ENCODE measurements at regions not wholly inside any gene's neighbourhood (a gene's known extent, or its start where the extent isn't known, plus 50 kb on each side); places are given as distances from the start of the nearest gene placed in this dataset.
"Not testable (repeated sequence)": the region's sequence is repeated elsewhere in the genome, so short reads cannot be mapped to it uniquely, and the experiment has no call there.

GRCh38 chr14:105581551-105582341 is 55.4 kb downstream of the TMEM121 start:
- Histone ChIP-seq H2BK120ac (ENCODE audit: insufficient read depth, low read length, poor library complexity) (no peak overlapping the region), H4K8ac (ENCODE audit: low read depth, low read length) (no peak overlapping the region), H2BK5ac (ENCODE audit: low read depth, low read length, poor library complexity) (no peak overlapping the region), H3K9me3 (ENCODE audit: insufficient read depth, low read depth, low read length) (peaks cover 22% of the 10 kb centered on the region), H2AFZ (ENCODE audit: insufficient read depth, low read length, poor library complexity) (no peak overlapping the region), H3K18ac (ENCODE audit: low read length) (no peak overlapping the region), H3K4me1 (ENCODE audit: control insufficient read depth in 1 of 2, insufficient read depth in 2 of 2, low read length in 2 of 2) (no peaks in the 10 kb centered on the region), H3K27ac (ENCODE audit: low read depth, low read length) (no peak overlapping the region), H3K9ac (ENCODE audit: low read length) (no peak overlapping the region), H4K12ac (ENCODE audit: low read depth, low read length) (no peak overlapping the region), H3K36me3 (ENCODE audit: control insufficient read depth in 1 of 2, insufficient read depth in 2 of 2, low read length in 2 of 2) (no peaks in the 10 kb centered on the region), H3K4me3 (ENCODE audit: low read depth, low read length) (no peak overlapping the region), H3K79me2 (ENCODE audit: control insufficient read depth, insufficient read depth, low read length, poor library complexity) (no peaks in the 10 kb centered on the region), H3K23ac (ENCODE audit: low read length) (no peak overlapping the region), H3K79me1 (ENCODE audit: low read length) (no peaks in the 10 kb centered on the region), H3K4me2 (ENCODE audit: low read length) (no peak overlapping the region), H2AK5ac (ENCODE audit: low read length) (no peak overlapping the region), H3K27me3 (ENCODE audit: insufficient read depth, low read length) (no peaks in the 10 kb centered on the region), H3K4ac (ENCODE audit: low read depth, low read length) (no peak overlapping the region), H4K91ac (ENCODE audit: low read depth, low read length) (no peak overlapping the region), H3K14ac (ENCODE audit: low read length) (no peak overlapping the region), H2BK12ac (ENCODE audit: low read length) (no peak overlapping the region)
- no CpG with 5 or more reads among the region's 15 CpGs for whole genome bisulfite sequencing (ENCODE audit: extremely low coverage, insufficient coverage, insufficient read length)
- no peak for DNase-seq

- Histone ChIP-seq H3K4me1 (ENCODE audit: control insufficient read depth in 1 of 2, insufficient read depth in 2 of 2, low read length in 2 of 2) (no peaks in the 10 kb centered on the region), H3K36me3 (ENCODE audit: control insufficient read depth in 1 of 2, insufficient read depth in 2 of 2, low read length in 2 of 2) (no peaks in the 10 kb centered on the region), H4K91ac (ENCODE audit: low read depth, low read length) (no peak overlapping the region), H3K4me2 (ENCODE audit: low read length) (no peak overlapping the region), H3K9me3 (ENCODE audit: insufficient read depth, low read depth, low read length) (peaks cover 20% of the 10 kb centered on the region), H2BK5ac (ENCODE audit: low read depth, low read length, poor library complexity) (no peak overlapping the region), H2BK120ac (ENCODE audit: insufficient read depth, low read length, poor library complexity) (no peak overlapping the region), H3K27me3 (ENCODE audit: insufficient read depth, low read length) (no peaks in the 10 kb centered on the region), H3K14ac (ENCODE audit: low read length) (no peak overlapping the region), H2BK12ac (ENCODE audit: low read length) (no peak overlapping the region), H3K18ac (ENCODE audit: low read length) (no peak overlapping the region), H4K12ac (ENCODE audit: low read depth, low read length) (no peak overlapping the region), H2AK5ac (ENCODE audit: low read length) (no peak overlapping the region), H3K23ac (ENCODE audit: low read length) (no peak overlapping the region), H4K8ac (ENCODE audit: low read depth, low read length) (no peak overlapping the region), H3K27ac (ENCODE audit: low read depth, low read length) (no peak overlapping the region), H3K9ac (ENCODE audit: low read length) (no peak overlapping the region), H3K4me3 (ENCODE audit: low read depth, low read length) (no peak overlapping the region), H3K79me2 (ENCODE audit: control insufficient read depth, insufficient read depth, low read length, poor library complexity) (no peaks in the 10 kb centered on the region), H3K4ac (ENCODE audit: low read depth, low read length) (no peak overlapping the region), H2AFZ (ENCODE audit: insufficient read depth, low read length, poor library complexity) (no peak overlapping the region), H3K79me1 (ENCODE audit: low read length) (no peaks in the 10 kb centered on the region)
- WGBS (ENCODE audit: extremely low coverage, insufficient coverage, insufficient read length) = no CpG with 5 or more reads among the region's 4 CpGs
- DNase-seq = no peak
Observed at GRCh38 chr14:105582639-105583038, 56.3 kb downstream of the TMEM121 start.

GRCh38 chr14:105583914-105584313 is 57.5 kb downstream of the TMEM121 start:
- not testable (repeated sequence) for H3K4me2 ChIP-seq (ENCODE audit: low read length); H3K27ac ChIP-seq (ENCODE audit: low read depth, low read length); H3K4me3 ChIP-seq (ENCODE audit: low read depth, low read length); H2BK120ac ChIP-seq (ENCODE audit: insufficient read depth, low read length, poor library complexity); H4K8ac ChIP-seq (ENCODE audit: low read depth, low read length); H3K23ac ChIP-seq (ENCODE audit: low read length); H3K18ac ChIP-seq (ENCODE audit: low read length); H4K12ac ChIP-seq (ENCODE audit: low read depth, low read length); H3K4me1 ChIP-seq (ENCODE audit: control insufficient read depth in 1 of 2, insufficient read depth in 2 of 2, low read length in 2 of 2); H2AFZ ChIP-seq (ENCODE audit: insufficient read depth, low read length, poor library complexity); H2BK5ac ChIP-seq (ENCODE audit: low read depth, low read length, poor library complexity); H3K36me3 ChIP-seq (ENCODE audit: control insufficient read depth in 1 of 2, insufficient read depth in 2 of 2, low read length in 2 of 2); H3K79me2 ChIP-seq (ENCODE audit: control insufficient read depth, insufficient read depth, low read length, poor library complexity); H3K27me3 ChIP-seq (ENCODE audit: insufficient read depth, low read length); H2BK12ac ChIP-seq (ENCODE audit: low read length); H3K79me1 ChIP-seq (ENCODE audit: low read length); H3K9ac ChIP-seq (ENCODE audit: low read length); H3K4ac ChIP-seq (ENCODE audit: low read depth, low read length); DNase-seq; H2AK5ac ChIP-seq (ENCODE audit: low read length); H3K14ac ChIP-seq (ENCODE audit: low read length); H4K91ac ChIP-seq (ENCODE audit: low read depth, low read length)
- peaks cover 31% of the 10 kb centered on the region for H3K9me3 ChIP-seq (ENCODE audit: insufficient read depth, low read depth, low read length)
- no CpG with 5 or more reads among the region's 13 CpGs for WGBS (ENCODE audit: extremely low coverage, insufficient coverage, insufficient read length)

GRCh38 chr14:105585290-105585689 is 58.9 kb downstream of the TMEM121 start:
- not testable (repeated sequence) for H4K12ac ChIP-seq (ENCODE audit: low read depth, low read length); H3K79me2 ChIP-seq (ENCODE audit: control insufficient read depth, insufficient read depth, low read length, poor library complexity); H3K4me1 ChIP-seq (ENCODE audit: control insufficient read depth in 1 of 2, insufficient read depth in 2 of 2, low read length in 2 of 2); H3K9ac ChIP-seq (ENCODE audit: low read length); H4K91ac ChIP-seq (ENCODE audit: low read depth, low read length); H3K27ac ChIP-seq (ENCODE audit: low read depth, low read length); H2AFZ ChIP-seq (ENCODE audit: insufficient read depth, low read length, poor library complexity); H4K8ac ChIP-seq (ENCODE audit: low read depth, low read length); H3K79me1 ChIP-seq (ENCODE audit: low read length); H3K4ac ChIP-seq (ENCODE audit: low read depth, low read length); H2BK5ac ChIP-seq (ENCODE audit: low read depth, low read length, poor library complexity); H3K27me3 ChIP-seq (ENCODE audit: insufficient read depth, low read length); H3K4me3 ChIP-seq (ENCODE audit: low read depth, low read length); H3K14ac ChIP-seq (ENCODE audit: low read length); H3K23ac ChIP-seq (ENCODE audit: low read length); H3K4me2 ChIP-seq (ENCODE audit: low read length); DNase-seq; H3K18ac ChIP-seq (ENCODE audit: low read length); H3K36me3 ChIP-seq (ENCODE audit: control insufficient read depth in 1 of 2, insufficient read depth in 2 of 2, low read length in 2 of 2); H2BK12ac ChIP-seq (ENCODE audit: low read length); H2BK120ac ChIP-seq (ENCODE audit: insufficient read depth, low read length, poor library complexity); H2AK5ac ChIP-seq (ENCODE audit: low read length)
- H3K9me3 ChIP-seq (ENCODE audit: insufficient read depth, low read depth, low read length) = peaks cover 43% of the 10 kb centered on the region
- WGBS (ENCODE audit: extremely low coverage, insufficient coverage, insufficient read length) = 100% methylated on average over 2 of the region's 2 CpGs
